ENCODE measurements at regions not wholly inside any gene's neighbourhood (a gene's known extent, or its start where the extent isn't known, plus 50 kb on each side); places are given as distances from the start of the nearest gene placed in this dataset.

DNA sequence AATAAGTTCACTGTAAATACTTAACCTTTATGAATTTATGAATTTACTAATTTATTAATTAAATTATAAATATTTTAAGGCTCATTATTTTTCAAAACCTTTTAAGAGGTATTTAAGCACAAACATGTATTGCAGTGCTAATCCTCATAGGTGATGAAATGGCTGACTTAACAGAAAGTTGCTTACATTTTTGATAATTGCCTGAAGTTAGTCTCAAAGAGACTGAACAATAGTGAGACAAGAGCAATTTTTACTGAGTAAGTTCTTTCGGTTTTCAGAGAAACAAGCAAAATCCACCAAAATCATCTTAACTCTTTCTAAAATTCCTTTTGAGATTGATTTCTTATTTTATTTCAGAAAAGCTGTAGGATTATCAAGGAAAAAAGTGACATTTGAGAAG lies 137.3 kb upstream of the VGLL2 start:
- TF ChIP-seq EZH2 (IDR thresholded peaks at IDR 0.05; ENCODE audit: borderline replicate concordance, low read length) = no peak
- TF ChIP-seq, protein P1, sequence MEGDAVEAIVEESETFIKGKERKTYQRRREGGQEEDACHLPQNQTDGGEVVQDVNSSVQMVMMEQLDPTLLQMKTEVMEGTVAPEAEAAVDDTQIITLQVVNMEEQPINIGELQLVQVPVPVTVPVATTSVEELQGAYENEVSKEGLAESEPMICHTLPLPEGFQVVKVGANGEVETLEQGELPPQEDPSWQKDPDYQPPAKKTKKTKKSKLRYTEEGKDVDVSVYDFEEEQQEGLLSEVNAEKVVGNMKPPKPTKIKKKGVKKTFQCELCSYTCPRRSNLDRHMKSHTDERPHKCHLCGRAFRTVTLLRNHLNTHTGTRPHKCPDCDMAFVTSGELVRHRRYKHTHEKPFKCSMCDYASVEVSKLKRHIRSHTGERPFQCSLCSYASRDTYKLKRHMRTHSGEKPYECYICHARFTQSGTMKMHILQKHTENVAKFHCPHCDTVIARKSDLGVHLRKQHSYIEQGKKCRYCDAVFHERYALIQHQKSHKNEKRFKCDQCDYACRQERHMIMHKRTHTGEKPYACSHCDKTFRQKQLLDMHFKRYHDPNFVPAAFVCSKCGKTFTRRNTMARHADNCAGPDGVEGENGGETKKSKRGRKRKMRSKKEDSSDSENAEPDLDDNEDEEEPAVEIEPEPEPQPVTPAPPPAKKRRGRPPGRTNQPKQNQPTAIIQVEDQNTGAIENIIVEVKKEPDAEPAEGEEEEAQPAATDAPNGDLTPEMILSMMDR (IDR thresholded peaks at IDR 0.05; ENCODE audit: low read length) = no peak
